GM12873 (cell line): ENCODE measurements at regions not wholly inside any gene's neighbourhood (a gene's known extent, or its start where the extent isn't known, plus 50 kb on each side); places are given as distances from the start of the nearest gene placed in this dataset.

Experiments used
- CTCF ChIP-seq: IDR thresholded peaks from 2 replicates; pipeline ENCODE4 v1.5.1; 2012; ENCODE audit warnings: low read depth, mild to moderate bottlenecking, moderate library complexity, low read length, control low read depth; ENCODE audit not compliant: insufficient read depth; ENCODE audit errors: missing control alignments

GRCh38 chr3:117447419-117447818, 737.8 kb downstream of the TUSC7 start:
- no peak for TF ChIP-seq CTCF

- TF ChIP-seq CTCF: no peak
Measured at GRCh38 chr3:117450026-117450425, 740.4 kb downstream of the TUSC7 start.

- no peak for TF ChIP-seq CTCF
Measured at GRCh38 chr3:117454254-117454653, 744.7 kb downstream of the TUSC7 start.

GRCh38 chr3:117454908-117455307, 745.3 kb downstream of the TUSC7 start:
- no peak for TF ChIP-seq CTCF

GRCh38 chr3:117455782-117456181, 746.2 kb downstream of the TUSC7 start:
- no peak for TF ChIP-seq CTCF

- no peak for TF ChIP-seq CTCF
Measured at GRCh38 chr3:117463276-117464115, 753.9 kb downstream of the TUSC7 start.

GRCh38 chr3:117471831-117472230, 762.3 kb downstream of the TUSC7 start:
- TF ChIP-seq CTCF: no peak
